ENCODE measurements at regions not wholly inside any gene's neighbourhood (a gene's known extent, or its start where the extent isn't known, plus 50 kb on each side); places are given as distances from the start of the nearest gene placed in this dataset.

DNA sequence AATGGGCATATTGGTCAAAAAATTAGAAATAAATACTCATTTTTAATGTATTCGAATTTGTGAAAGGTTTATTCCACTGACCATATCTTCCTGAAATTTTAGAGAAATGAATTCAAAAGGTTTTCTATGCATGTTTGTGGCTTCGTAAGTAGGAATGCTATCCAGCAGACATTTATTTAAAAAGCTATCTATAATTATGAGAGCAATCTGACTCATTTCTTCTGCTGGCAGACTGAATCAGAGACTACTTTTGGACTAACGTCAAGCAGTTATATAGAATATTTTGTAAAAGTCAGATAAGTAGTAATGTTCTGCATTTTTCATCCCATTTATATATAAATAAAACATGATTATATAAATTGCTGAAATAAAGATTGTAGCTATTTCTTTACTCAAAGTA is 125.0 kb downstream of the SPCS3 start:
- CTCF ChIA-PET, result interaction anchor here (1.2 kb wide), 1 partner anchor 66 kb away, joined by 3 read pairs; no protein-coding TSS in a partner anchor
- H3K4me3 ChIP-seq (ENCODE audit: low read depth, low read length), result no peak overlapping the region
- no peak for DNase-seq (ENCODE audit: low read depth, low spot score)
- POLR2A ChIA-PET, result no interaction called here
- TF ChIP-seq, protein P1, sequence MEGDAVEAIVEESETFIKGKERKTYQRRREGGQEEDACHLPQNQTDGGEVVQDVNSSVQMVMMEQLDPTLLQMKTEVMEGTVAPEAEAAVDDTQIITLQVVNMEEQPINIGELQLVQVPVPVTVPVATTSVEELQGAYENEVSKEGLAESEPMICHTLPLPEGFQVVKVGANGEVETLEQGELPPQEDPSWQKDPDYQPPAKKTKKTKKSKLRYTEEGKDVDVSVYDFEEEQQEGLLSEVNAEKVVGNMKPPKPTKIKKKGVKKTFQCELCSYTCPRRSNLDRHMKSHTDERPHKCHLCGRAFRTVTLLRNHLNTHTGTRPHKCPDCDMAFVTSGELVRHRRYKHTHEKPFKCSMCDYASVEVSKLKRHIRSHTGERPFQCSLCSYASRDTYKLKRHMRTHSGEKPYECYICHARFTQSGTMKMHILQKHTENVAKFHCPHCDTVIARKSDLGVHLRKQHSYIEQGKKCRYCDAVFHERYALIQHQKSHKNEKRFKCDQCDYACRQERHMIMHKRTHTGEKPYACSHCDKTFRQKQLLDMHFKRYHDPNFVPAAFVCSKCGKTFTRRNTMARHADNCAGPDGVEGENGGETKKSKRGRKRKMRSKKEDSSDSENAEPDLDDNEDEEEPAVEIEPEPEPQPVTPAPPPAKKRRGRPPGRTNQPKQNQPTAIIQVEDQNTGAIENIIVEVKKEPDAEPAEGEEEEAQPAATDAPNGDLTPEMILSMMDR (IDR thresholded peaks at IDR 0.05; ENCODE audit: insufficient read depth, low read length, missing control alignments), result no peak

DNA sequence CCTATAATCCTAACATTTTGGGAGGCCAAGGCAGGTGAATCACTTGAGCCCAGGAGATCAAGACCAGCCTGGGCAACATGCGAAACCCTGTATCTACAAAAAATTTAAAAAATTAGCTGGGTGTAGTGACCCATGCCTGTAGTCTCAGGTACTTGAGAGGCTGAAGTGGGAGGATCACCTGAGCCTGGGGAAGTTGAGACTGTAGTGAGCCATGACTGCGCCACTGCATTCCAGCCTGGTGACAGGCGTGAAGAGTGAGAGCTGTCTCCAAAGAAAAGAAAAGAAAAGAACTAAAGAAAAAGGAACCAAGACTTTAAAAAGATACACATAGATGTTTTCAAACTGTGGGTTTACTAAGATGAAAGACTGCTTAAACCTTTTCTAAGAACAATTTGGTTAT is 129.0 kb downstream of the SPCS3 start:
- POLR2A ChIA-PET, result no interaction called here
- H3K4me3 ChIP-seq (ENCODE audit: low read depth, low read length), result no peak overlapping the region
- CTCF ChIA-PET, result interaction anchor here (1.3 kb wide), 1 partner anchor 9 kb away, joined by 3 read pairs; no protein-coding TSS in a partner anchor
- DNase-seq (ENCODE audit: low read depth, low spot score), result no peak
- TF ChIP-seq, protein P1 (IDR thresholded peaks at IDR 0.05; ENCODE audit: insufficient read depth, low read length, missing control alignments), result no peak

DNA sequence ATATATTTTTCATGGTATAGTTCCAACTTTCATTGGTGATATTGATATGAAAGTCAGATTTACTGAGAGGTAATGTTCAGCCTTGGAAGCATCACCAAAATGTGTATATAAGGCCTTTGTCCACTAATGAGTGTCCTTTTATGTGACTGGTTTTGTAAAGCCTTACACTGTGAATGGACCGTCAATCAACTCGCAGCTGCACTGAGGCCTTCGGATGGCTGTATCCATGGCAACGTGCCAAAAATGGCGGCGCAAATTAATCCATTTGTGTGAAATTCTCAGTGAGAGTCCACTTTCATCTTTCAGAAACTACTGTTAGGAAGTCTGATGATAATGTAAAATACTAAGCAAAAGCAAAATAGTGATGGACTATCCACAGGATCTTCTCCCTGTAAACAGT is 131.7 kb downstream of the SPCS3 start:
- DNase-seq (ENCODE audit: low read depth, low spot score), result no peak
- POLR2A ChIA-PET, result no interaction called here
- TF ChIP-seq, protein P1 (IDR thresholded peaks at IDR 0.05; ENCODE audit: insufficient read depth, low read length, missing control alignments), result no peak
- CTCF ChIA-PET, result no interaction called here
- H3K4me3 ChIP-seq (ENCODE audit: low read depth, low read length), result no peak overlapping the region

- H3K4me3 ChIP-seq (ENCODE audit: low read depth, low read length), result no peak overlapping the region
- DNase-seq (ENCODE audit: low read depth, low spot score), result no peak
- POLR2A ChIA-PET, result no interaction called here
- CTCF ChIA-PET, result interaction anchor here (1.7 kb wide), 1 partner anchor 9 kb away, joined by 4 read pairs; no protein-coding TSS in a partner anchor
- TF ChIP-seq, protein P1 (IDR thresholded peaks at IDR 0.05; ENCODE audit: insufficient read depth, low read length, missing control alignments), result no peak
These were observed 133.3 kb downstream of the SPCS3 start for GRCh38 chr4:176453079-176453478.

- H3K4me3 ChIP-seq (ENCODE audit: low read depth, low read length), result no peak overlapping the region
- TF ChIP-seq, protein P1 (IDR thresholded peaks at IDR 0.05; ENCODE audit: insufficient read depth, low read length, missing control alignments), result no peak
- ChIA-PET CTCF (interaction anchor here (1.7 kb wide), 1 partner anchor 10 kb away, joined by 4 read pairs; no protein-coding TSS in a partner anchor), POLR2A (no interaction called here)
- no peak for DNase-seq (ENCODE audit: low read depth, low spot score)
These were observed 133.9 kb downstream of the SPCS3 start for GRCh38 chr4:176453658-176454057.

DNA sequence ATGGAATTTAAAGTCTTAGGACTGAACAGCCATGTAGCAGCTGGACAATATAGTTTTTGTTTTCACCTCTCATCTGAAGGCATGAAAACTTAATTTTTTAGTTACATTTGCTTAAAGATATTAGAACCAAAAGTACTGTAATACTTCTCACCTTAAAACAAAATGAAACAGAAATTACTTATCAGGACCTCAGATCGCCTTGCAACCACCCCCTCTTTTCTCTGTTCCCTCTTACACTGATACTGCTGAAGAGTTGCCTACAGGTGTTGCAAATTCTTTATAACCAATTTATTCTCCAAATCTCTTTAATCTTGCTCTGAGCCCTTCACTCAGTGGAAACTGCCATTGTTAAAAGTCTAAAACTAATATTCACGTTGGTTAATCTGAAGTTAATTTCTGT is 145.0 kb downstream of the SPCS3 start:
- H3K4me3 ChIP-seq (ENCODE audit: low read depth, low read length), result no peak overlapping the region
- DNase-seq (ENCODE audit: low read depth, low spot score), result no peak
- CTCF ChIA-PET, result no interaction called here
- TF ChIP-seq, protein P1 (IDR thresholded peaks at IDR 0.05; ENCODE audit: insufficient read depth, low read length, missing control alignments), result no peak
- POLR2A ChIA-PET, result no interaction called here
